ENCODE measurements at regions not wholly inside any gene's neighbourhood (a gene's known extent, or its start where the extent isn't known, plus 50 kb on each side); places are given as distances from the start of the nearest gene placed in this dataset.
"Not testable (repeated sequence)": the region's sequence is repeated elsewhere in the genome, so short reads cannot be mapped to it uniquely, and the experiment has no call there.

- DNase-seq, result no peak
Measured at GRCh38 chr12:85425926-85426325, 145.9 kb downstream of the ALX1 start.

DNA sequence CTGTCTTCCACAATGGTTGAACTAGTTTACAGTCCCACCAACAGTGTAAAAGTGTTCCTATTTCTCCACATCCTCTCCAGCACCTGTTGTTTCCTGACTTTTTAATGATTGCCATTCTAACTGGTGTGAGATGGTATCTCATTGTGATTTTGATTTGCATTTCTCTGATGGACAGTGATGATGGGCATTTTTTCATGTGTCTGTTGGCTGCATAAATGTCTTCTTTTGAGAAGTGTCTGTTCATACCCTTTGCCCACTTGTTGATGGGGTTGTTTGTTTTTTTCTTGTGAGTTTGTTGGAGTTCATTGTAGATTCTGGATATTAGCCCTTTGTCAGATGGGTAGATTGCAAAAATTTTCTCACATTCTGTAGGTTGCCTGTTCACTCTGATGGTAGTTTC lies 153.1 kb downstream of the ALX1 start:
- not testable (repeated sequence) for DNase-seq

DNA sequence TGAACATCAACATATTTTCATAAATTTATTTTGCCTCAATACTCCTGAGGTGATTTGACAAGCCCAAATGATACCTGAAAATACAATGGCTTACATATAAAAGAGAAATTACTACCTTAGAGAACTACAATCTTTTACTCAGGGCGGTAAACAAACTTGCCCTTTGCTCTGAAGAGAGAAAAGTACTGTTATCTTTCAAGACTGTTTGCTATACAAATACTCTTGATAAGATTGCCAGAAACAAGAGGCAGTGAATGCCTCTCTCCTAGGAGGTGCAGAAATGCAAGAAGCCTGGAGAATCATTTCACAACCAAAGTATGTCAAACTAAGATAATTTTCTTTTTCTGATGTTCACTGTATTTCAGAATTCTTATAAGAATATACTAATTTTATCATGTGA lies 160.3 kb downstream of the ALX1 start:
- no peak for DNase-seq

DNA sequence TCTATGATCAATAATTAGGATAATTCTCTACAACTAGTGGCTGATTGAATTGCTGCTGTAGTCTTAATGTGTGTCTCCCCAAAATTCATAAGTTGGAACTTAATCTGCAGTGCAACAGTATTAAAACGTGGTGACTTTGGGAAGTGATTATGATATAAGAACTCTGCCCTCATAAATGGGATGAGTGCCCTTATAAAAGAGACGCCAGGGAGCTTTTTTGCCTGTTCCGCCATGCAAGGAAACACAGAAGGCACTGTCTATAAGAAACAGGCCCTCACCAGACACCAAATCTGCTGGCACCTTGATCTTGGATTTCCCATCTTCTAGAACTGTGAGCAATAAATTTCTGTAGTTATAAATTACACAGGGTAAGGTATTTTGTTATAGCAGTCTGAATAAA lies 161.0 kb downstream of the ALX1 start:
- no peak for DNase-seq

GRCh38 chr12:85441741-85442140 lies 161.7 kb downstream of the ALX1 start:
- DNase-seq, result no peak

- DNase-seq, result no peak
Measured at GRCh38 chr12:85445060-85445938, 165.3 kb downstream of the ALX1 start.

GRCh38 chr12:85448031-85448430 lies 168.0 kb downstream of the ALX1 start:
- no peak for DNase-seq

DNA sequence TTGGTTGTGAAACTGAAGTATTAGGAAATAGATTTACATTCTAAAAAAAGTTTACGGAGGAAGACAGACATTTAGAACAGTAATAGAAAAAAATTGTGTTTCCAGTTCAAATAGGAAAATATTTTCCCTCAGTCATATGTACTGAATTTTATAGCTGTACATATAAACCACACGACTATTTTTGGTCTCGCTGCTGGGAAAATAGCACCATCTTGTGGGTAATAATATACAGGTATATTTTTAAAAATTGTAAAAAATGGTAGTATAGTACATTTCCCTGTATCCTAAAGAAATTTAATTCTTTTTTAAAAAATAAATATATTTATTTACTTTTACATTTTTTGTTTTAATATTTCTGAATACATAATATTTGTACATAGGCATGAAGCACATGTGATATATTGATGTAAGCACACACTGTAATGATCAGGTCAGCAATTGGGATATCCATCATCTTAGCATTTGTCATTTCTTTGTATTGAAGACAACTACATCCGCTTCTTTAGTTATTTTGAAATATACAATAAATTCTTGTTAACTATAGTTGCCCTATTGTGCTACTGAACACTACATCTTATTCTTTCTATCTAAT lies 168.6 kb downstream of the ALX1 start:
- no peak for DNase-seq

DNA sequence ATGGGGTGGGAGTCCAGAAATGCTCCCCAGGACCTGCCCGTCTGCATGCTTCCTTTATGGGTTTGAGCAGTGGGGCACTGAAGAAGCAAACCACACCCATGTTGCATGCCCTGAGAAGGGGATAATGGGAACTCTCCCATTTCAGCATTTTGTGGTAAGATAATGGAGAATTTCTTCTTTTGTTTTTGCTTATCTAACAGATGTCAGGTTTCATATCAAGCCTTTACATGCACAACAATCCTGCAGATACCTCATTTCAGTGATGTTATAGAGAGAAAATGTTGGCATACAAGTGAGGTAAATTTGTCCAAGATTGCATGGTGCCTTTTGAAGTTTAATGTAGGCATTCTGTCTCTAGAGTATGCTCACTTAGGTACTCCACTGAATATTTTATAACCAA lies 177.0 kb downstream of the ALX1 start:
- DNase-seq, result no peak

- DNase-seq, result no peak
Measured at GRCh38 chr12:85461127-85461526, 181.1 kb downstream of the ALX1 start.

DNA sequence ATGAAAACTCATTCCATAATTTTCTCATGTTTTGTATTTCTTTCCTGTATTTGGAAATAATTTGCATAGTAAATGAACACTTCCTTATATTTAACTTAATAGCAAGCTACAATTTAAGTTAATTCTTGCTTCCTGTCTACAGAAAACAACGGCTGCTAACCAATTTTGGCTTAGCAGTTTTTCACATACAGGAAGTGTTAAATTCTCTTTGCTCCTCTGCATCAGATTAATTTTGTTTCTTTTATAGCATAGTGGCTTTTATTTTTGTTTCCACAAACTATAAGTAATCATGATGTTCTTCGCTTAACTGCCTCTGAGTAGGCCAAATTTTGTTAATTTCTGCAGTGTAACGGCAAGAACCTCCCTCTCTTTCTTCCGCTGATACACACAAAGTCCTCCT lies 182.9 kb downstream of the ALX1 start:
- no peak for DNase-seq

DNA sequence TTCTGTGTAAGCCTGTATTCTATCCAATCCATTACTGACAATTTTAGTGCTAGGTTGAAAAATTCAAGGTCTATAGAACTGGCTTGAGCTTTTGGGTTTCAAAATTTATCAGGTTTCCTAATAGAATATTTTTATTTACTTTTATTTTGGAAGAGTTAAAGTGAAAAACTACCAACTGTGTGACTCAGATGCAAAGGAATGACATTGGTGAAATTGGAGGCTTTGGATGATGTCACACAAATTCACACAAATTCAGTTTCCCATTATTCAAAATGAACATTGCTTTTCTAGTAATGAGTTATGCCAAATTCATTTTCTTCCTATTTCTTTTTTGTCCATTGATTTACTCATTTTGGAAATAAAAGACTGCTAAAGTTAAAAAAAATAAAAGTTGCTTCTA lies 186.9 kb downstream of the ALX1 start:
- DNase-seq, result no peak

DNA sequence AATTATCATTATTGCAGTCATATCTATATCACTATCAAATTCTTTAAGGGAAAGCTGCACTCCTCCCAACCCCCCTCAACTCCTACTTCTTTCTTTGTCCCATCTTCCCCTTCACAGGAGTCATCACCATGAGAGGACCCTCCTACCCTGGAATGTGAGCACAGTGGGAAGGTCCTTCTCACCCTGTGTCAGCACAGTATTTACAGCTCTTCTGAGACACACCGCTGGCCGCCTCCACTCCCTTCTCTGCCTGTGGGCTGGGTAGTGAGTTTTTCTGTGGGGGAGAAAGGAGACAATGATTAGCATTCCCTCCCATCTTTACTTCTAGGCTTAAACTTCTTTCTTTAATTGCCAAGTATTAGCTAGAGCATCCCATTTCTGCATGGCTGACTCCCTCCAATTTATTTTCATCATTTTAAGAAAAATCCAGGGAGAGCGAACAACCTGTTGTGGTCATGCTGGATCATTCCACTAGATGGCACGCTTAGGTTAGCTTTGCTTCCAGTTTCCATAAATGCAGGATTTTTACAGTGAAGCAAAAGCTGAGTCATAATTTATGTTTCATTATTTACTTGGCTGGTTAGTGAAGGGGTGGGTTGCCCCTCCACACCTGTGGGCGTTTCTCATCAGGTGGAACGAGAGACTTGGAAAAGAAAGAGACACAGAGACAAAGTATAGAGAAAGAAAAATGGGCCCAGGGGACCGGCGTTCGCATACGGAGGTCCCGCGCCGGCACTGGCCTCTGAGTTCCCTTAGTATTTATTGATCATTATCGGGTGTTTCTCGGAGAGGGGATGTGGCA lies 188.5 kb downstream of the ALX1 start:
- DNase-seq, result peak in 1 of 2 donors; percentile 5

GRCh38 chr12:85469158-85470086 lies 189.4 kb downstream of the ALX1 start:
- DNase-seq, result not testable (repeated sequence)

GRCh38 chr12:85475277-85475676 lies 195.3 kb downstream of the ALX1 start:
- DNase-seq, result not testable (repeated sequence)

DNA sequence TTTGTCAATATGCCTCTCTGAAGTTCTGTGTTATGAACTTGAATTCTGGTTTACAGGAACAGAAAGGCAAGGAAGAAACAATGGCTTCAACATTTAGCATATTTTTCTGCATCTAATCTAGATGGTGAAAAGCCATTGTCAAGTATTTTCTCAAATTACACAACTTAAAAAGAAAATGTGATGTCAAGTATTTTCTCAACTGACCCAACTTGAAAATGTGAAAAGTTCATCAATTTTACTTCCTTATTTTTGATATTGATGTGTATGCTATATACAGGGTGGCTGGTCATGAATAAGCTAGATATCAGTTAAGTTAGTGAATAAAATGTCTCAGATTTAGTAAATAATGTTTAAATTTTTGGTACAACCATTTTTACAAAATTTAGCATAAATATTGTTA lies 196.7 kb downstream of the ALX1 start:
- no peak for DNase-seq

DNA sequence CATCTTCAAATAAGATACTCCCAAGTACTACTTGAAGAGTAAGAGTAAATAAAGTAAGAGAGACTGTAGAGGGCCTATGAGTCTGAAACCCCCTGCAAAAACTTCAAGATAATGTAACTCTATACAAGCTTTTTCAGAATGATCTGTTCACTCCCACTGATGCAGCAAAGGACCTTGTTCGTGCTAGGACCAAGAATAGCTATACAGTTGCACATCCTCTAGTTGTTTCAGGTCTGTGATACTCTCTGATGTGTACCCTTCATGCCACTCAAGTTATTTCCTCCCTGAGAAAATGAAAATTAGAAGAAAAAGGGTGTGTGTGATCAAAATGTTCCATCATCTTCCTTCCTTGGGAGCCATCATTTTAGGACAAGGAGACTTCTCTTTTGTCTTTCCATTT lies 204.4 kb downstream of the ALX1 start:
- DNase-seq, result no peak

- DNase-seq, result no peak
Measured at GRCh38 chr12:85489194-85489593, 209.2 kb downstream of the ALX1 start.

- no peak for DNase-seq
Measured at GRCh38 chr12:85504164-85504563, 224.1 kb downstream of the ALX1 start.

DNA sequence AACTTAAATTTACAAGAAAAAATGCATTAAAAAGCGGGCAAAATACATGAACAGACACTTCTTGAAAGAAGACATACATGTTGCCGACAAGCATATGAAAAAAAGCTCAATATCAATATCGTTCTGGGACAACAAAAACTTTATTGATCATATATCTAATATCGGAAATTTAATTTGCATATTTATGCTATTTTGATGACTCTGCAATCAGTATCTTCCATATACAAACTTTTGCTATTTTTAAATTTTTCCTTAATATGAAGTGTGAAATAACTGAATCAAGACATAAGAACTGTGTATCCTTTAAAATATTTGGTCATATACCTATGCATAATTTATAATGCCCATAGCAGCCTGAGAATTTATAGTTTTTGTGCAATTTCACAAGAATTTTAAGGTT lies 224.6 kb downstream of the ALX1 start:
- no peak for DNase-seq

DNA sequence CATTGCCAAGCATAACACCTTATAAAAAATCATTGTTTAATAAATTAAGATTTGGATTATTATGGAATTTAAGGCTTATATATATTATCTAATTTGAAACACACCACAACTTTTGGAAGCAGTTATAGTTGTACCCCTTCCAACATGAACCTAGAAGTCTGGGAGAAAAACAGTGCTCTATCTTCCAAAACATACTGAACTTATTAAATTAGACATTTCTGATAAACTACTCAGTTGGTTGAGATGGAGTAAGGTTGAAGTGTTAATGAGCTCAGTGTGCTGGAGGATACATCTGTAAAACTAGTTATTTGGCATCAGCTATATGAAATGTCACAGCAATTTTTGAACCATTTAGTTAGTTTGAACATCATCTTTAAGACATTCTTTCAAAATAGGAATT lies 227.4 kb downstream of the ALX1 start:
- no peak for DNase-seq

- DNase-seq, result no peak
Measured at GRCh38 chr12:85509081-85509856, 229.2 kb downstream of the ALX1 start.

All from CD4-positive, alpha-beta T cell treated with Interleukin-1 beta for 1 hour (primary cell).